OCI-LY3 (cell line): ENCODE measurements at regions not wholly inside any gene's neighbourhood (a gene's known extent, or its start where the extent isn't known, plus 50 kb on each side); places are given as distances from the start of the nearest gene placed in this dataset.

Experiments
- CTCF ChIP-seq: fragments of 200-600, 300-600 bp; sonication (generic); IDR thresholded peaks from 2 replicates; pipeline ENCODE4 v1.5.1; 2014; ENCODE audit warnings: antibody characterized with exemption, low read length, low read depth
- EZH2phosphoT487 ChIP-seq: fragments of 200-600 bp; shearing (Covaris generic); IDR thresholded peaks from 2 replicates; pipeline ENCODE4 v1.6.1; 2018; ENCODE audit warnings: antibody characterized with exemption, mixed run types, low read depth

- TF ChIP-seq CTCF (no peak), EZH2phosphoT487 (no peak)
Observed at GRCh38 chr1:79441238-79441637, 434.7 kb upstream of the ADGRL4 start.
